PFSK-1 (cell line): ENCODE measurements at regions not wholly inside any gene's neighbourhood (a gene's known extent, or its start where the extent isn't known, plus 50 kb on each side); places are given as distances from the start of the nearest gene placed in this dataset.

Experiments
- FOXP2 ChIP-seq: optimal IDR thresholded peaks from 2 replicates; pipeline ENCODE3; 2011; ENCODE audit warnings: borderline replicate concordance, control low read depth, inconsistent platforms; ENCODE audit not compliant: insufficient read depth; ENCODE audit errors: extremely low read length, extremely low read depth
- POLR2AphosphoS5 ChIP-seq: IDR thresholded peaks from 2 replicates; pipeline ENCODE4 v1.6.1; 2012; ENCODE audit warnings: low read depth, mild to moderate bottlenecking, control low read depth, low read length, moderate library complexity
- REST ChIP-seq, 2 experiments: IDR thresholded peaks; 2 replicates each; pipeline versions ENCODE4 v1.6.1 to v1.8.0; 2011 to 2012; ENCODE audit warnings: low read depth in 2 of 2, low read length in 2 of 2, control low read depth in 1 of 2, inconsistent platforms in 1 of 2, mild to moderate bottlenecking in 1 of 2, moderate library complexity in 1 of 2; ENCODE audit not compliant: insufficient read depth in 1 of 2
- SIN3A ChIP-seq: IDR thresholded peaks from 2 replicates; pipeline ENCODE4 v1.6.1; 2012; ENCODE audit warnings: mild to moderate bottlenecking, low read length, moderate library complexity, borderline replicate concordance; ENCODE audit not compliant: insufficient read depth
- TAF1 ChIP-seq: IDR thresholded peaks from 2 replicates; pipeline ENCODE4 v1.6.1; 2012; ENCODE audit warnings: low read length, control low read depth, borderline replicate concordance; ENCODE audit not compliant: insufficient read depth

DNA sequence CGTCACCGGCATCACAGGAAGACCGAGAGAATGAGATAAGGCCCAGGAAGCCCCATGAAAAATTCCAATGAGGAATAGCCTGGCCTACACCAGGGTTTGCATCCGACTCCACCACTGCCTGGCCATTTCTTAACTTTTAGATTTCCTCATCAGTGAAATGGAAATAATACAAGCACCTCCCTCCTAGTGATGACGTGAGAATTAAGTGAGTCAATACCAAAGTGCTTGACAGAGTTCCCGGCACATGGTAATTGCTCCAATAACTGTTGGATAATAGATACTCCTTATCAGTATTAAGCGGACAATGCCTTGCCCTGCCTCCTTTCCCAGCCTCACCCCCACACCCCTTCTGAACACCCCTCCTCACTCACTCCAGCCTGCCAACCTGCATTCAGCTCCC lies 105.4 kb downstream of the TLE3 start:
- no peak for TF ChIP-seq TAF1
- no peak for TF ChIP-seq SIN3A
- no peak for TF ChIP-seq FOXP2
- no peak for TF ChIP-seq POLR2AphosphoS5
- TF ChIP-seq REST (IDR thresholded peaks at IDR 0.05; ENCODE audit: insufficient read depth in 1 of 2, low read depth in 2 of 2, low read length in 2 of 2), result no peak
